ENCODE measurements at regions not wholly inside any gene's neighbourhood (a gene's known extent, or its start where the extent isn't known, plus 50 kb on each side); places are given as distances from the start of the nearest gene placed in this dataset.
"Not testable (repeated sequence)": the region's sequence is repeated elsewhere in the genome, so short reads cannot be mapped to it uniquely, and the experiment has no call there.

- intact Hi-C loops (cut with micrococcal nuclease) = no loop called here
- no peaks in the 10 kb centered on the region for H3K4me1 Mint-ChIP-seq (ENCODE audit: low read depth)
- H3K9me3 Mint-ChIP-seq = no peaks in the 10 kb centered on the region
- H3K27ac Mint-ChIP-seq = no peak overlapping the region
- no peaks in the 10 kb centered on the region for H3K27me3 Mint-ChIP-seq (ENCODE audit: low read depth)
- no peak for DNase-seq (ENCODE audit: low spot score)
- H3K36me3 Mint-ChIP-seq (ENCODE audit: low read depth) = no peaks in the 10 kb centered on the region
- no peak overlapping the region for H3K4me3 Mint-ChIP-seq (ENCODE audit: low read depth)
Observed at GRCh38 chr2:167340322-167340721, 452.0 kb downstream of the XIRP2 start.

GRCh38 chr2:167336213-167336612 is 447.9 kb downstream of the XIRP2 start:
- H3K27ac Mint-ChIP-seq = no peak overlapping the region
- H3K36me3 Mint-ChIP-seq (ENCODE audit: low read depth) = no peaks in the 10 kb centered on the region
- no peaks in the 10 kb centered on the region for H3K4me1 Mint-ChIP-seq (ENCODE audit: low read depth)
- H3K27me3 Mint-ChIP-seq (ENCODE audit: low read depth) = no peaks in the 10 kb centered on the region
- DNase-seq (ENCODE audit: low spot score) = no peak
- H3K9me3 Mint-ChIP-seq = no peaks in the 10 kb centered on the region
- H3K4me3 Mint-ChIP-seq (ENCODE audit: low read depth) = no peak overlapping the region
- intact Hi-C loops (cut with micrococcal nuclease) = no loop called here

- Mint-ChIP-seq H3K4me3 (ENCODE audit: low read depth) (no peak overlapping the region), H3K27ac (no peak overlapping the region), H3K27me3 (ENCODE audit: low read depth) (no peaks in the 10 kb centered on the region), H3K9me3 (no peaks in the 10 kb centered on the region), H3K4me1 (ENCODE audit: low read depth) (no peaks in the 10 kb centered on the region), H3K36me3 (ENCODE audit: low read depth) (no peaks in the 10 kb centered on the region)
- intact Hi-C loops (cut with micrococcal nuclease) = no loop called here
- no peak for DNase-seq (ENCODE audit: low spot score)
Observed at GRCh38 chr2:167335541-167335992, 447.3 kb downstream of the XIRP2 start.

GRCh38 chr2:167334146-167334742 is 446.0 kb downstream of the XIRP2 start:
- no peaks in the 10 kb centered on the region for H3K9me3 Mint-ChIP-seq
- H3K27ac Mint-ChIP-seq = no peak overlapping the region
- H3K27me3 Mint-ChIP-seq (ENCODE audit: low read depth) = no peaks in the 10 kb centered on the region
- H3K36me3 Mint-ChIP-seq (ENCODE audit: low read depth) = no peaks in the 10 kb centered on the region
- no peaks in the 10 kb centered on the region for H3K4me1 Mint-ChIP-seq (ENCODE audit: low read depth)
- H3K4me3 Mint-ChIP-seq (ENCODE audit: low read depth) = no peak overlapping the region
- intact Hi-C loops (cut with micrococcal nuclease) = no loop called here
- DNase-seq (ENCODE audit: low spot score) = no peak

DNA sequence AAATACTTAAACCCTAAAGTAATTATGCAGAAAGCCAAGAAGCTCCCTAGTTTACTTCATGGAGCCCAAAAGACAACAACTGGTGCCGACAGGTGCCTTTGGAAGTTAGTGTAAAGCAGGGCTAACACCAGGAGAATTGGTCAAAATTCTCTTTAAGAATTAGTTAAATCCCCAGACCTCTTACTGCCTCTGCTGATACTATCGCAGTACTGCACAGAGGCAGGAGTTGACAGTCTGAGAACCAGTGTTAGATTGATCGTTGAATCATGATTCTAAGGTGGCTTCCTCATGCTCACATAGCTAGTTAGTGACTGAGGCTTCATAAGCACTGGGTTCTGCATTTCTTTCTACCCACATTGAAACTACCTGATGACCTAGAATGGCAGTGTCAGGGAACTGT is 445.0 kb downstream of the XIRP2 start:
- DNase-seq (ENCODE audit: low spot score) = no peak
- Mint-ChIP-seq H3K36me3 (ENCODE audit: low read depth) (no peaks in the 10 kb centered on the region), H3K27ac (no peak overlapping the region), H3K27me3 (ENCODE audit: low read depth) (no peaks in the 10 kb centered on the region), H3K9me3 (no peaks in the 10 kb centered on the region), H3K4me3 (ENCODE audit: low read depth) (no peak overlapping the region), H3K4me1 (ENCODE audit: low read depth) (no peaks in the 10 kb centered on the region)
- intact Hi-C loops (cut with micrococcal nuclease) = no loop called here

DNA sequence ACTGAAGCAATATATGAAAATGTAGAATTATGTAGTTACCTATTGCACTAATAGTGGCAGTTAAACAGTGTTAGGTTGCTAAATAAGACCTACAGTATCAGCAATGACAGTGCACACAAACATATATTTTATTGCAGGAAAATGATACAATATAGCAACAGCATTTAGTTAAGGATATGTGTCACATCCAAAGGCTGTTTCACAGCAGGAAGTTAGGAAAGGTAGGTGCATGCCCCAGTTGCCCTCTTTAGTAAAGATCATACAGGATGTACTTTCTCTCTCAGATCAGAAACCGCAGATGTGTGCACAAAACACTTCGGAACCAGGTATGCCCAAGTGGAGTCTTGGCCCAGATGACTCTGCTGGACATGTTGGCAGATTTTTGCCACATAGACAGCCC is 444.1 kb downstream of the XIRP2 start:
- no peaks in the 10 kb centered on the region for H3K9me3 Mint-ChIP-seq
- no peaks in the 10 kb centered on the region for H3K27me3 Mint-ChIP-seq (ENCODE audit: low read depth)
- intact Hi-C loops (cut with micrococcal nuclease) = no loop called here
- no peak overlapping the region for H3K27ac Mint-ChIP-seq
- H3K36me3 Mint-ChIP-seq (ENCODE audit: low read depth) = no peaks in the 10 kb centered on the region
- H3K4me1 Mint-ChIP-seq (ENCODE audit: low read depth) = no peaks in the 10 kb centered on the region
- DNase-seq (ENCODE audit: low spot score) = no peak
- no peak overlapping the region for H3K4me3 Mint-ChIP-seq (ENCODE audit: low read depth)

- intact Hi-C loops (cut with micrococcal nuclease) = no loop called here
- H3K4me3 Mint-ChIP-seq (ENCODE audit: low read depth) = no peak overlapping the region
- no peak for DNase-seq (ENCODE audit: low spot score)
- no peaks in the 10 kb centered on the region for H3K9me3 Mint-ChIP-seq
- no peaks in the 10 kb centered on the region for H3K4me1 Mint-ChIP-seq (ENCODE audit: low read depth)
- H3K36me3 Mint-ChIP-seq (ENCODE audit: low read depth) = no peaks in the 10 kb centered on the region
- no peak overlapping the region for H3K27ac Mint-ChIP-seq
- H3K27me3 Mint-ChIP-seq (ENCODE audit: low read depth) = no peaks in the 10 kb centered on the region
Observed at GRCh38 chr2:167331636-167332232, 443.5 kb downstream of the XIRP2 start.

DNA sequence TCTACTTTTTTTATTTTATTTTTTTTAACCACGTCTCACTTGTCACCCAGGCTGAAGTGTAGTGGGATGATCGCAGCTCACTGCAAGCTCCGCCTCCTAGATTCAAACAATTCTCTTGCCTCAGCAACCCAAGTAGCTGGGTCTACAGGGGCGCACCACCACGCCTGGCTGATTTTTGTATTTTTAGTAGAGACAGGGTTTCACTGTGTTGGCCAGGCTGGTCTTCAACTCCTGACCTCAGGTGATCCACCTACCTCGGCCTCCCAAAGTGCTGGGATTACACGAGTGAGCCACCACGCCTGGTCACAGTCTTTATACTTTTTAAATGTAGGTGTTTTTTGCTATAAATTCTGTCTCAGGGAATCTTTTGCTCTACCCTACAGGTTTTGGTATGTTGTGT is 440.5 kb downstream of the XIRP2 start:
- H3K27me3 Mint-ChIP-seq (ENCODE audit: low read depth); H3K9me3 Mint-ChIP-seq; H3K4me3 Mint-ChIP-seq (ENCODE audit: low read depth); DNase-seq (ENCODE audit: low spot score); H3K27ac Mint-ChIP-seq; H3K36me3 Mint-ChIP-seq (ENCODE audit: low read depth); H3K4me1 Mint-ChIP-seq (ENCODE audit: low read depth); intact Hi-C loops (cut with micrococcal nuclease): not testable (repeated sequence)

DNA sequence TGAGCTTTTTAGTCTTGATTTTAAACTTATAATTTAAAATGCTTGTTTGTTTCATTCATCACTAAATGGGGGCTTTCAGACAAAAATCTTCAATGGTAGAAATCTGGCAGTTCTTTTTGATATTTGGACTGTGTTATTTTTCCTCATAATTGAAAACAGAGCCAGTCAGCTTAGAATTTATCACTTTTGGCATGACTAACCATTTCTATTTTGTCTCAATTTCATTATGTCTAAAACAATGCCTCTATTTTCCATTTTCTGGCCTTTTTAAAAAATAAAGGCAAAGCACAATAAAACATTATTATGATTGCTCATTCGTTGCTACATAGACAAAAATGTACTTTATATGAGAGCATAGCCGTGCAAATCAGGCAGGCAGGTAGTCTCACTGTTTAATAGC is 434.5 kb downstream of the XIRP2 start:
- intact Hi-C loops (cut with micrococcal nuclease) = no loop called here
- no peak for DNase-seq (ENCODE audit: low spot score)
- H3K9me3 Mint-ChIP-seq = no peaks in the 10 kb centered on the region
- H3K36me3 Mint-ChIP-seq (ENCODE audit: low read depth) = no peaks in the 10 kb centered on the region
- H3K4me1 Mint-ChIP-seq (ENCODE audit: low read depth) = no peaks in the 10 kb centered on the region
- H3K27me3 Mint-ChIP-seq (ENCODE audit: low read depth) = no peaks in the 10 kb centered on the region
- no peak overlapping the region for H3K4me3 Mint-ChIP-seq (ENCODE audit: low read depth)
- H3K27ac Mint-ChIP-seq = no peak overlapping the region

DNA sequence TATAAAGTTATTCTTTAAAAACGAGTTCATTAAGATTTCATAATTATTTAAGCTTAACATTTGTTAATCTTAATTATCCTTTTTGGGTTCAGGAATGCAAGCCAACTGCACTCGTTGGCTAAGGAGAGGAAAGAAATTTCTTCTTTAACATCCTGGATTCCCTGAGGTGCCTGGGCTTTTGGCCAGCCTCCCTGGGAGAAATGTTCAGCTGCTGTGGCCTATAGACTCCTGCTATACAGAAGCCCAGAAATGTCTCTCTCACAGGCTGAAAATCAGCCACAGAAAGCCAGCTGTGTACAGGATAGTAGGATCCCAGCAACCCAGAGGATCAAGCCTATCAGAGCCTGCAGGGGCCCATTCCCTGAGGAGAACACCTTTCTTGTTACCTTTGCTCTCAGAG is 430.3 kb downstream of the XIRP2 start:
- Mint-ChIP-seq H3K27ac (no peak overlapping the region), H3K36me3 (ENCODE audit: low read depth) (no peaks in the 10 kb centered on the region), H3K4me1 (ENCODE audit: low read depth) (no peaks in the 10 kb centered on the region), H3K4me3 (ENCODE audit: low read depth) (no peak overlapping the region), H3K9me3 (no peaks in the 10 kb centered on the region), H3K27me3 (ENCODE audit: low read depth) (no peaks in the 10 kb centered on the region)
- intact Hi-C loops (cut with micrococcal nuclease) = no loop called here
- DNase-seq (ENCODE audit: low spot score) = no peak

- Mint-ChIP-seq H3K27ac (no peak overlapping the region), H3K36me3 (ENCODE audit: low read depth) (no peaks in the 10 kb centered on the region), H3K27me3 (ENCODE audit: low read depth) (no peaks in the 10 kb centered on the region), H3K9me3 (no peaks in the 10 kb centered on the region), H3K4me1 (ENCODE audit: low read depth) (no peaks in the 10 kb centered on the region), H3K4me3 (ENCODE audit: low read depth) (no peak overlapping the region)
- intact Hi-C loops (cut with micrococcal nuclease) = no loop called here
- no peak for DNase-seq (ENCODE audit: low spot score)
Observed at GRCh38 chr2:167310442-167310841, 422.2 kb downstream of the XIRP2 start.

Measured in activated T-helper 2 cell treated with anti-CD3 and anti-CD28 coated beads, Interferon-gamma antibody, Interleukin-2, Interleukin-4, amounts not matched to agents 10 μg/mL and 5 μg/mL and 100 μg/mL, durations not matched to agents 14 hours and 24 hours and 36 hours (primary cell).